CD14-positive monocyte (primary cell): ENCODE measurements at regions not wholly inside any gene's neighbourhood (a gene's known extent, or its start where the extent isn't known, plus 50 kb on each side); places are given as distances from the start of the nearest gene placed in this dataset.

Experiments
- DNase-seq, 3 donors: peaks; one replicate each; pipeline ENCODE4 v3.0.0-alpha.2; 2011 to 2022
- H2AFZ ChIP-seq: 2 replicates; pipeline ENCODE4 v1.6.0; 2012; ENCODE audit warnings: mild to moderate bottlenecking, low read depth, low read length, inconsistent platforms; ENCODE audit not compliant: insufficient read depth, poor library complexity, severe bottlenecking
- H3K27ac ChIP-seq, 2 donors: 1 replicate in 1 of 2; 2 replicates in 1 of 2; pipeline ENCODE4 v1.5.1; 2012 to 2013; ENCODE audit warnings: low read length in 2 of 2, control low read depth in 1 of 2, inconsistent platforms in 1 of 2, low read depth in 1 of 2, mild to moderate bottlenecking in 1 of 2
- H3K27me3 ChIP-seq, 2 donors: one replicate each; pipeline versions ENCODE4 v1.6.0 to v1.6.1; 2011 to 2013; ENCODE audit warnings: low read length in 2 of 2; ENCODE audit not compliant: control insufficient read depth in 2 of 2, insufficient read depth in 2 of 2
- H3K36me3 ChIP-seq, 2 donors: replicated peaks in 1 of 2; 1 replicate in 1 of 2; 2 replicates in 1 of 2; pipeline versions ENCODE4 v1.5.1 to v1.6.1; 2012 to 2013; ENCODE audit warnings: low read length in 2 of 2, control low read depth in 1 of 2, inconsistent platforms in 1 of 2, mild to moderate bottlenecking in 1 of 2; ENCODE audit not compliant: insufficient read depth in 2 of 2, control insufficient read depth in 1 of 2
- H3K4me1 ChIP-seq, 2 donors: 1 replicate in 1 of 2; 2 replicates in 1 of 2; pipeline versions ENCODE4 v1.5.1 to v1.6.1; 2012 to 2013; ENCODE audit warnings: low read length in 2 of 2, control low read depth in 1 of 2, inconsistent platforms in 1 of 2, mild to moderate bottlenecking in 1 of 2, moderate library complexity in 1 of 2; ENCODE audit not compliant: insufficient read depth in 2 of 2, control insufficient read depth in 1 of 2
- H3K4me2 ChIP-seq: replicated peaks from 2 replicates; pipeline ENCODE3; 2012; ENCODE audit warnings: low read length, moderate library complexity, mild to moderate bottlenecking; ENCODE audit not compliant: poor library complexity, severe bottlenecking; ENCODE audit errors: extremely low read depth
- H3K4me3 ChIP-seq, 3 experiments: fragments of 200-600 bp in 1 of 3; sonication (generic) in 1 of 3; replicated peaks in 1 of 3; 1 replicate in 2 of 3; 2 replicates in 1 of 3; pipeline ENCODE4 v1.5.1; 2011 to 2013; ENCODE audit warnings: low read length in 3 of 3, mild to moderate bottlenecking in 3 of 3, control low read depth in 2 of 3, low read depth in 2 of 3, inconsistent platforms in 1 of 3, moderate library complexity in 1 of 3
- H3K79me2 ChIP-seq: 2 replicates; pipeline ENCODE4 v1.6.0; 2012; ENCODE audit warnings: mild to moderate bottlenecking, control low read depth, inconsistent platforms, low read length, moderate library complexity; ENCODE audit not compliant: insufficient read depth
- H3K9ac ChIP-seq: 2 replicates; pipeline ENCODE4 v1.6.0; 2017; ENCODE audit warnings: low read length, mild to moderate bottlenecking; ENCODE audit not compliant: insufficient read depth, poor library complexity, severe bottlenecking
- H3K9me3 ChIP-seq, 2 donors: replicated peaks in 1 of 2; 1 replicate in 1 of 2; 2 replicates in 1 of 2; pipeline versions ENCODE4 v1.5.1 to v1.6.1; 2012 to 2013; ENCODE audit warnings: low read length in 2 of 2, control low read depth in 1 of 2; ENCODE audit not compliant: control insufficient read depth in 1 of 2, insufficient read depth in 1 of 2
- H4K20me1 ChIP-seq: 2 replicates; pipeline ENCODE4 v1.6.0; 2012; ENCODE audit warnings: mild to moderate bottlenecking, low read length, control low read depth, moderate library complexity; ENCODE audit not compliant: insufficient read depth
- H3K27ac Mint-ChIP-seq, 7 donors: one replicate each; pipeline ENCODE4 v1.8.0; 2020; ENCODE audit warnings: mild to moderate bottlenecking in 7 of 7, mixed read lengths in 7 of 7, moderate library complexity in 6 of 7, inconsistent platforms in 2 of 7
- H3K27me3 Mint-ChIP-seq, 3 donors: one replicate each; pipeline ENCODE4 v1.8.0; 2021 to 2022; ENCODE audit warnings: low read depth in 3 of 3, mild to moderate bottlenecking in 3 of 3, mixed read lengths in 3 of 3, moderate library complexity in 3 of 3, inconsistent platforms in 1 of 3
- H3K36me3 Mint-ChIP-seq, 2 donors: one replicate each; pipeline ENCODE4 v1.8.0; 2020; ENCODE audit warnings: mixed read lengths in 2 of 2, inconsistent platforms in 1 of 2, mild to moderate bottlenecking in 1 of 2
- H3K4me1 Mint-ChIP-seq: one replicate; pipeline ENCODE4 v1.8.0; 2020; ENCODE audit warnings: mild to moderate bottlenecking, mixed read lengths
- H3K4me3 Mint-ChIP-seq, 2 donors: one replicate each; pipeline ENCODE4 v1.8.0; 2020; ENCODE audit warnings: mild to moderate bottlenecking in 2 of 2, mixed read lengths in 2 of 2, moderate library complexity in 1 of 2
- H3K9me3 Mint-ChIP-seq, 7 donors: one replicate each; pipeline ENCODE4 v1.8.0; 2020 to 2022; ENCODE audit warnings: mixed read lengths in 7 of 7, mild to moderate bottlenecking in 6 of 7, moderate library complexity in 6 of 7, inconsistent platforms in 2 of 7
- WGBS: methylation state at CpG from one replicate; pipeline ENCODE4 v1.1.5; 2013; ENCODE audit warnings: missing lambda C conversion rate; ENCODE audit not compliant: insufficient coverage; 5-methylcytosine and 5-hydroxymethylcytosine counted together
- intact Hi-C, 2 donors: fragments of 100-400 bp; cut with micrococcal nuclease; formaldehyde crosslinking; loops; one replicate each; pipeline versions ENCODE4 v1.15.0 to v1.15.1; 2023
- TF ChIP-seq, protein P1 (sequence below): fragments of 200-600 bp; IDR thresholded peaks from one replicate; pipeline ENCODE4 v1.8.0; 2022; ENCODE audit warnings: antibody characterized with exemption, mild to moderate bottlenecking

DNA sequence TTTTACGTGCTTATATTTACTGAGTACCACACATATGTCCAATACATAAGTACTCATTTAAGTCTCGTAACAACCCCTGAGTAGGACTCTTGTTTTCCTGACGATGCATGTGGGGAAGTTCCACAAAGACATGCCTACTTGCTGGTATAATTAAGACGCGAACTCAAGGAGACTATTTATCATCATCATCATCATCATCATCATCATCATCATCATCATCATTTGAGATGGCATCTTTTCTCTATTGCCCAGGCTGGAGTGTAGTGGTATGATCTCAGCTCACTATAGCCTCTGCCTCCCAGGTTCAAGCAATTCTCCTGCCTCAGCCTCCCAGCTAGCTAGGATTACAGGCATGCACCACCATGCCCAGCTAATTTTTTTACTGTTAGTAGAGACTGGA lies 809.9 kb upstream of the EEF2KMT start:
- Mint-ChIP-seq H3K27ac (no peak overlapping the region), H3K36me3 (no peaks in the 10 kb centered on the region), H3K4me3 (no peak overlapping the region), H3K9me3 (peaks cover 0 to 17% (median 10%) of the 10 kb centered on the region in 7 donors), H3K4me1 (no peaks in the 10 kb centered on the region), H3K27me3 (no peaks in the 10 kb centered on the region)
- no peak for DNase-seq
- H3K9ac ChIP-seq = no peak overlapping the region
- H3K27me3 ChIP-seq = no peaks in the 10 kb centered on the region
- no peaks in the 10 kb centered on the region for H4K20me1 ChIP-seq
- no peaks in the 10 kb centered on the region for H3K79me2 ChIP-seq
- TF ChIP-seq, protein P1, sequence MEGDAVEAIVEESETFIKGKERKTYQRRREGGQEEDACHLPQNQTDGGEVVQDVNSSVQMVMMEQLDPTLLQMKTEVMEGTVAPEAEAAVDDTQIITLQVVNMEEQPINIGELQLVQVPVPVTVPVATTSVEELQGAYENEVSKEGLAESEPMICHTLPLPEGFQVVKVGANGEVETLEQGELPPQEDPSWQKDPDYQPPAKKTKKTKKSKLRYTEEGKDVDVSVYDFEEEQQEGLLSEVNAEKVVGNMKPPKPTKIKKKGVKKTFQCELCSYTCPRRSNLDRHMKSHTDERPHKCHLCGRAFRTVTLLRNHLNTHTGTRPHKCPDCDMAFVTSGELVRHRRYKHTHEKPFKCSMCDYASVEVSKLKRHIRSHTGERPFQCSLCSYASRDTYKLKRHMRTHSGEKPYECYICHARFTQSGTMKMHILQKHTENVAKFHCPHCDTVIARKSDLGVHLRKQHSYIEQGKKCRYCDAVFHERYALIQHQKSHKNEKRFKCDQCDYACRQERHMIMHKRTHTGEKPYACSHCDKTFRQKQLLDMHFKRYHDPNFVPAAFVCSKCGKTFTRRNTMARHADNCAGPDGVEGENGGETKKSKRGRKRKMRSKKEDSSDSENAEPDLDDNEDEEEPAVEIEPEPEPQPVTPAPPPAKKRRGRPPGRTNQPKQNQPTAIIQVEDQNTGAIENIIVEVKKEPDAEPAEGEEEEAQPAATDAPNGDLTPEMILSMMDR = no peak
- no peaks in the 10 kb centered on the region for H3K4me1 ChIP-seq
- no peaks in the 10 kb centered on the region for H3K36me3 ChIP-seq
- intact Hi-C loops = no loop called here
- no CpG with 5 or more reads among the region's 5 CpGs for WGBS
- no peak overlapping the region for H3K27ac ChIP-seq
- H3K9me3 ChIP-seq = peaks cover 0 to 2% of the 10 kb centered on the region in 2 donors
- H3K4me3 ChIP-seq = no peak overlapping the region
- H3K4me2 ChIP-seq = no peak overlapping the region
- H2AFZ ChIP-seq = no peak overlapping the region

DNA sequence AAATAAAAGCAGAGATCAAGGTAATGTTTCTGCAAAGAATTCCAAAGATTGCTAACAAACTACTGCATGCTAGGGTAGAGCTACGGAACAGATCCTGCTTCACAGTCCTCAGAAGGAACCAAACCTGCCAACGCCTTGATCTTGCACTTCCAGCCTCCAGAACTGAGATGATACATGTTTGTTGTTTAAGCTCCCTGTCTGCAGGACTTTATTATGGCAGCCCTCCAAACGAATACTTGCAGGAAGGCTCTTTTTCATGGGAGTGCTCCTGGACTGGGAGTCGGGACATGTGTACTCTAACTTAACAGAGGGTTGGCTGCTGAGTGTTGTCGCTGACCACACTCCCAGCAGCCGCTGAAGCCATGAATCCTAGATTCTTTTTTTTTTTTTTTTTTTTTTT lies 808.8 kb upstream of the EEF2KMT start:
- no peaks in the 10 kb centered on the region for H3K36me3 ChIP-seq
- H3K27ac ChIP-seq = no peak overlapping the region
- H3K79me2 ChIP-seq = no peaks in the 10 kb centered on the region
- H3K27me3 ChIP-seq = no peaks in the 10 kb centered on the region
- H3K4me2 ChIP-seq = no peak overlapping the region
- no peak overlapping the region for H3K9ac ChIP-seq
- peaks cover 0 to 2% of the 10 kb centered on the region in 2 donors for H3K9me3 ChIP-seq
- H3K4me1 ChIP-seq = no peaks in the 10 kb centered on the region
- 86% methylated on average over 3 of the region's 6 CpGs for WGBS
- no peaks in the 10 kb centered on the region for H4K20me1 ChIP-seq
- Mint-ChIP-seq H3K36me3 (no peaks in the 10 kb centered on the region), H3K9me3 (peaks cover 0 to 17% (median 8%) of the 10 kb centered on the region in 7 donors), H3K27ac (peak overlapping the region in 1 of 7 donors; percentile 63), H3K4me1 (no peaks in the 10 kb centered on the region), H3K4me3 (no peak overlapping the region), H3K27me3 (no peaks in the 10 kb centered on the region)
- DNase-seq = no peak
- intact Hi-C loops = no loop called here
- no peak overlapping the region for H3K4me3 ChIP-seq
- no peak overlapping the region for H2AFZ ChIP-seq
- TF ChIP-seq, protein P1 = no peak
